ENCODE measurements at regions not wholly inside any gene's neighbourhood (a gene's known extent, or its start where the extent isn't known, plus 50 kb on each side); places are given as distances from the start of the nearest gene placed in this dataset.
"Not testable (repeated sequence)": the region's sequence is repeated elsewhere in the genome, so short reads cannot be mapped to it uniquely, and the experiment has no call there.

GRCh38 chr21:27772816-27773215 is 805.9 kb upstream of the ADAMTS5 start:
- no peaks in the 10 kb centered on the region for H3F3A ChIP-seq (ENCODE audit: insufficient read depth)
- H3K27me3 ChIP-seq (ENCODE audit: low read length) = no peaks in the 10 kb centered on the region
- H3K4me3 ChIP-seq (ENCODE audit: insufficient read depth, low read length, poor library complexity, severe bottlenecking) = no peak overlapping the region
- H4K20me1 ChIP-seq (ENCODE audit: low read depth, low read length) = no peaks in the 10 kb centered on the region
- no peak overlapping the region for H2AFZ ChIP-seq (ENCODE audit: low read depth, low read length, severe bottlenecking)
- H3K9me2 ChIP-seq (replicated peaks; ENCODE audit: insufficient read depth, low read length) = no peaks in the 10 kb centered on the region
- H3K9me3 ChIP-seq (ENCODE audit: insufficient read depth, low read length) = no peaks in the 10 kb centered on the region
- no peaks in the 10 kb centered on the region for H3K79me2 ChIP-seq (ENCODE audit: insufficient read depth, low read length)
- H3K4me2 ChIP-seq (ENCODE audit: low read depth, low read length, poor library complexity, severe bottlenecking) = no peak overlapping the region
- H3K9ac ChIP-seq (ENCODE audit: low read length) = no peak overlapping the region
- no peaks in the 10 kb centered on the region for H3K36me3 ChIP-seq (ENCODE audit: low read length)
- no peak overlapping the region for H3K27ac ChIP-seq (ENCODE audit: low read depth, low read length)
- TF ChIP-seq EZH2phosphoT487 (conservative IDR thresholded peaks at IDR 0.05; ENCODE audit: low read length) = no peak
- TF ChIP-seq, protein P1, sequence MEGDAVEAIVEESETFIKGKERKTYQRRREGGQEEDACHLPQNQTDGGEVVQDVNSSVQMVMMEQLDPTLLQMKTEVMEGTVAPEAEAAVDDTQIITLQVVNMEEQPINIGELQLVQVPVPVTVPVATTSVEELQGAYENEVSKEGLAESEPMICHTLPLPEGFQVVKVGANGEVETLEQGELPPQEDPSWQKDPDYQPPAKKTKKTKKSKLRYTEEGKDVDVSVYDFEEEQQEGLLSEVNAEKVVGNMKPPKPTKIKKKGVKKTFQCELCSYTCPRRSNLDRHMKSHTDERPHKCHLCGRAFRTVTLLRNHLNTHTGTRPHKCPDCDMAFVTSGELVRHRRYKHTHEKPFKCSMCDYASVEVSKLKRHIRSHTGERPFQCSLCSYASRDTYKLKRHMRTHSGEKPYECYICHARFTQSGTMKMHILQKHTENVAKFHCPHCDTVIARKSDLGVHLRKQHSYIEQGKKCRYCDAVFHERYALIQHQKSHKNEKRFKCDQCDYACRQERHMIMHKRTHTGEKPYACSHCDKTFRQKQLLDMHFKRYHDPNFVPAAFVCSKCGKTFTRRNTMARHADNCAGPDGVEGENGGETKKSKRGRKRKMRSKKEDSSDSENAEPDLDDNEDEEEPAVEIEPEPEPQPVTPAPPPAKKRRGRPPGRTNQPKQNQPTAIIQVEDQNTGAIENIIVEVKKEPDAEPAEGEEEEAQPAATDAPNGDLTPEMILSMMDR (IDR thresholded peaks at IDR 0.05; ENCODE audit: insufficient read depth, low read length, poor library complexity, severe bottlenecking) = no peak

DNA sequence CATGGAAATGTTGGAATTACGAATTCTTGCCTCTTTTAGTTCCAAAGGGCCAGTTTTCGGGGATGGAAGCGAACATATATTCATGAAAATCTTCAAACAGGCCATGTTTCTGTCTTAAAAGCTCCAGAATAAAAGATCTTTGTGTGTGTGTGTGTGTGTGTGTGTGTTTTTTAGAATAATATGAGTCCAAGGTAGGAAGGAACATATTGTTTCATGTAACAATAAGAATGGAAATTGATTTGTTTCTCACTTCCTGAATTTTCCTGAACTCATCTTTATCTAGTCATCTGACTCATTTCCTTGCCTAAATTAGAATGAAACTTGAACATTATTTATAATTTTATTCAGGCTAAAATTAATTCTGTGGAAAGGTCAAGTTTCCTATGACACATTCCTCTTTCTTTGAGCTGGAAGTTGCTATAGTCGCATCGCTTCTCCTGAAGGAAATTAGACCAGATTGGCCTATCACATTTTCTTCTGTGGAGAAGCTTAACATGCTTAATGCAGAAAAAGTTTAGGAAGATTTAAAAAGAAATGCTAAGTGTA is 805.1 kb upstream of the ADAMTS5 start:
- Histone ChIP-seq H4K20me1 (ENCODE audit: low read depth, low read length) (no peaks in the 10 kb centered on the region), H3K27ac (ENCODE audit: low read depth, low read length) (no peak overlapping the region), H3K27me3 (ENCODE audit: low read length) (no peaks in the 10 kb centered on the region), H3K4me3 (ENCODE audit: insufficient read depth, low read length, poor library complexity, severe bottlenecking) (no peak overlapping the region), H3F3A (ENCODE audit: insufficient read depth) (no peaks in the 10 kb centered on the region), H3K9me3 (ENCODE audit: insufficient read depth, low read length) (no peaks in the 10 kb centered on the region), H3K79me2 (ENCODE audit: insufficient read depth, low read length) (no peaks in the 10 kb centered on the region), H2AFZ (ENCODE audit: low read depth, low read length, severe bottlenecking) (no peak overlapping the region), H3K4me2 (ENCODE audit: low read depth, low read length, poor library complexity, severe bottlenecking) (no peak overlapping the region), H3K9me2 (replicated peaks; ENCODE audit: insufficient read depth, low read length) (no peaks in the 10 kb centered on the region), H3K9ac (ENCODE audit: low read length) (no peak overlapping the region), H3K36me3 (ENCODE audit: low read length) (no peaks in the 10 kb centered on the region)
- TF ChIP-seq, protein P1 (IDR thresholded peaks at IDR 0.05; ENCODE audit: insufficient read depth, low read length, poor library complexity, severe bottlenecking) = no peak
- no peak for TF ChIP-seq EZH2phosphoT487 (conservative IDR thresholded peaks at IDR 0.05; ENCODE audit: low read length)

DNA sequence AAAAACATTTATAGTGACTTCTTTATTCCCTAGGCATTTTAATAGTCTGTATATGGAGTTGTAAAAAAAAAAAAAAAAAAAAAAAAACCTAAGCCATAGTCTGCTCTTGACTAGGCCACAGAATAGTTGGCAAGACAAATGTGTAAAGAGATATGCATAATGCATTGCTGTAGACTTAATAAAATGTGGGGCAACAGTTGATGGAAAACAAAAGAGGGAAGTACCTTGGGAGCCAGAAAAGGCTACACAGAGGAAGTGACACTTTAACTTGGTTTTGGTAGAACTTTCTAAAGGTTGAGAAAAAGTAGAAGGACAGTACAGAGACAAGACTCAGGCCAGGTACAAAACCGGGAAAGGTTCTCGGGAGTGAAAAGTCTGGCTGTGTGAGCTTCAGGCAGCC is 802.9 kb upstream of the ADAMTS5 start:
- Histone ChIP-seq H3K9ac (ENCODE audit: low read length) (no peak overlapping the region), H3K27ac (ENCODE audit: low read depth, low read length) (no peak overlapping the region), H3K36me3 (ENCODE audit: low read length) (no peaks in the 10 kb centered on the region), H3K4me2 (ENCODE audit: low read depth, low read length, poor library complexity, severe bottlenecking) (no peak overlapping the region), H3F3A (ENCODE audit: insufficient read depth) (no peaks in the 10 kb centered on the region), H3K9me2 (replicated peaks; ENCODE audit: insufficient read depth, low read length) (no peaks in the 10 kb centered on the region), H4K20me1 (ENCODE audit: low read depth, low read length) (no peaks in the 10 kb centered on the region), H3K79me2 (ENCODE audit: insufficient read depth, low read length) (no peaks in the 10 kb centered on the region), H3K9me3 (ENCODE audit: insufficient read depth, low read length) (no peaks in the 10 kb centered on the region), H3K27me3 (ENCODE audit: low read length) (no peaks in the 10 kb centered on the region), H2AFZ (ENCODE audit: low read depth, low read length, severe bottlenecking) (no peak overlapping the region), H3K4me3 (ENCODE audit: insufficient read depth, low read length, poor library complexity, severe bottlenecking) (no peak overlapping the region)
- TF ChIP-seq, protein P1 (IDR thresholded peaks at IDR 0.05; ENCODE audit: insufficient read depth, low read length, poor library complexity, severe bottlenecking) = no peak
- no peak for TF ChIP-seq EZH2phosphoT487 (conservative IDR thresholded peaks at IDR 0.05; ENCODE audit: low read length)

DNA sequence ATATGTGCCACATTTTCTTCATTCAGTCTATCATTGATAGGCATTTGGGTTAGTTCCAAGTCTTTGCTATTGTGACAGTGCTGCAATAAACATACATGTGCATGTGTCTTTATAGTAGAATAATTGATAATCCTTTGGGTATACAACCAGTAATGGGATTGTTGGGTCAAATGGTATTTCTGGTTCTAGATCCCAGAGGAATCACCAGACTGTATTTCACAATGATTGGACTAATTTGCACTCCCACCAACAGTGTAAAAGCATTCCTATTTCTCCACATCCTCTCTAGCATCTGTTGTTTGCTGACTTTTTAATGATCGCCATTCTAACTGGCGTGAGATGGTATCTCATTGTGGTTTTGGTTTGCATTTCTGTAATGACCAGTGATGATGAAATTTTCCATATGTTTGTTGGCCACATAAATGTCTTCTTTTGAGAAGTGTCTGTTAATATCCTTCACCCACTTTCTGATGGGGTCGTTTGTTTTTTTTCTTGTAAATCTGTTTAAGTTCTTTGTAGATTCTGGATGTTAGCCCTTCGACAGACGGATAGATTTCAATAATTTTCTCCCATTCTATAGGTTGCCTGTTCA is 801.3 kb upstream of the ADAMTS5 start:
- H3K27me3 ChIP-seq (ENCODE audit: low read length); H3K4me2 ChIP-seq (ENCODE audit: low read depth, low read length, poor library complexity, severe bottlenecking); H4K20me1 ChIP-seq (ENCODE audit: low read depth, low read length); H3F3A ChIP-seq (ENCODE audit: insufficient read depth); H3K27ac ChIP-seq (ENCODE audit: low read depth, low read length); H3K9ac ChIP-seq (ENCODE audit: low read length); H3K36me3 ChIP-seq (ENCODE audit: low read length); H3K4me3 ChIP-seq (ENCODE audit: insufficient read depth, low read length, poor library complexity, severe bottlenecking); H2AFZ ChIP-seq (ENCODE audit: low read depth, low read length, severe bottlenecking); H3K9me2 ChIP-seq (replicated peaks; ENCODE audit: insufficient read depth, low read length); H3K79me2 ChIP-seq (ENCODE audit: insufficient read depth, low read length); H3K9me3 ChIP-seq (ENCODE audit: insufficient read depth, low read length): not testable (repeated sequence)
